ENCODE measurements at regions not wholly inside any gene's neighbourhood (a gene's known extent, or its start where the extent isn't known, plus 50 kb on each side); places are given as distances from the start of the nearest gene placed in this dataset.

DNA sequence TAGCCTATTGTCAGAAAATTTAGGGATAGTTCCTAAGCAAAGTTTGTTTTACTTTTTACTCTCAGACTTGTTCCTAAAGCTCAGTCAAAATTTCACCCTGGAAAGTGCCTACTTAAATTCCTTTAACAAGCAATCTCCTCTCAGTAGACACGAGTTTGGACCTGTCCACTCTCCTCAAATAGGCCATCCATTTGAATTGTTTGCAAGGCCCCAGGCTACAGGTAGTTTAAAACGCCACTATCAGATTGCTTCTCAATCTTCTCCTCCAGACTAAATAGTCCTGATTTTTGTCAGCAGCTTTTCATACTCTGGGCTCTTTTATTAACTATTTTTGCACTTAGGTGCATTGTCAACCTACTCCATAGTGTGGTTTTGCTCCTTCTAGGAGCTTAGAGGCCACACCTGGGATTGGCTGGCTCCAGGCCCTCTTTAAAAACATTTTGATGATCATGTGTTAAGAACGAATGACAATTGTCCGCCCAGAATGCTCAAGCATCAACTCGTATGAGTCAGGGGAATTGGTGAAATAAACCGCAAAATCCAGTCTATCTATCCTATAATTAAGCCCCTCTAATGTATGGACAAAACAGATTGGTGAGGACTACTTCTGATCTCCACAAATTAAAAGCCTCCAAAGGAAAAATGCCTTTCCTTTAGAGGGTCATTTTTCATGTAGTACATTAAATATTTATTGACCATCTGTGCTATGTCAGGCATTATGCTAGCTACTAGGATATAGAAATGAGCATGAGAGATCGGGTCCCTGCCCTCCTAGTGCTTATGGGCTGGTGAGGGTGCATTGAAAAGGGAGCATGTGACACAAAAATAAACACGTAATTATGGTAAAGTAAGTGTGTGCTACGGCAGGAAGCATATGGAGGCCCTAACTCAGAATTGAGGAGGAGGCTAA lies 333.8 kb upstream of the TNP1 start:
- no peak for DNase-seq (ENCODE audit: low spot score)

DNA sequence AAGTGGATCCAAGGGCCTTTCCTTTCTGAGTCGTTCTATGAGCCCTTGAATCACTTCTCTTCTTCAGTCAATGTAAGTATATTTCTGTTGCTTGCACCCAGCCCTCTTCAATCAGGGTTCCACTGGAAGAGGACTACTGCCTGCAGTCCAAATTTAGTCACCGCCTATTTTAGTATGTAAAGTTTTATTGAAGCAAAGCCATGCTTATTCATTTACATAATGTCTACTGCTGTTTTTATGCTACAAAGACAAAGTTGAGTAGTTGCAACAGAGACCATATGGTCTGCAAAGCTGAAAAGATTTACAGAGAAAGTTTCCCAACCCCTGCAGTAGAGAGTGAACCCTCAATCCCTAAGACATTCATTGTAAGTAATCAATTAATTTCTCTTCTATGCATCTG lies 332.5 kb upstream of the TNP1 start:
- DNase-seq (ENCODE audit: low spot score), result no peak

- no peak for DNase-seq (ENCODE audit: low spot score)
Observed at GRCh38 chr2:217189747-217190146, 329.9 kb upstream of the TNP1 start.

- DNase-seq (ENCODE audit: low spot score), result no peak
Observed at GRCh38 chr2:217189131-217189530, 329.3 kb upstream of the TNP1 start.

- DNase-seq (ENCODE audit: low spot score), result no peak
Observed at GRCh38 chr2:217186668-217187159, 326.9 kb upstream of the TNP1 start.

DNA sequence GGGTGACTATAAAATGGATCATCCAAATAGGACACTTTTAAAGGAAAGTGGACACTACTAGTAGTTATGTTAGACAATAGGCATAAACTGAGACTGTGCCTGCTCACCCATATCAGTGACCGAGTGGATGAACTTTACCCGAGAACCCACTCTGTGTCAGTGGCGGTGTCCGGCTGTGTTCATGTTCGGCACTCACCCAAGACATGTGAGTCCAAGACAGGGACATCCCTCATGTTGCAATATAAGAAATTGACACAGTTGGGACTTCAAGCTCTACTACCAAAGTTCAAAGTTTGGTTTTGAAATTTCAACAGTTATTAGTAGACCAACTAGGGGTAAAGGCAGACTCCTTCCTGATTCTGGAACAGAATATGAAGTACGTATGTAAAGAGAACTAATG lies 326.3 kb upstream of the TNP1 start:
- no peak for DNase-seq (ENCODE audit: low spot score)

GRCh38 chr2:217185265-217185995 lies 325.6 kb upstream of the TNP1 start:
- DNase-seq (ENCODE audit: low spot score), result no peak

GRCh38 chr2:217184242-217184641 lies 324.4 kb upstream of the TNP1 start:
- no peak for DNase-seq (ENCODE audit: low spot score)

GRCh38 chr2:217183471-217183870 lies 323.6 kb upstream of the TNP1 start:
- no peak for DNase-seq (ENCODE audit: low spot score)

DNA sequence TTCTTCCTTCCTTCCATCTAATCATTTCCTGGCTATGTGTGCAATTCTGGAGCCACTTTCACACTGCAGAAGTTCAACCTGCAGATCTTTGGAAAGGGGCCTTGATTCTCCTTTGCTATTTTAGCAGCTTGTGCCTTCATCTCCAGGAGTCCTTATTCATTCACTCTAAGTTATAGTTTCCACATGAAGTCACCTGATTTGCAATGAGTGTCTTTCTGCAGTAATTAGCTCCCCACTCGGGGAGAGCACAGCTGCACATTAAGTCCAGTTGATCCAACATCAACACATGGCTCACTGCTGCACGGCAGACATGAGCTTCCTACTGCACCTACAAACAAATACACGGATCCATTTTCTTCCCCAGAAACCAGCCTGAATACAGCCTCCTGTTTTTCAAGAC lies 323.1 kb upstream of the TNP1 start:
- DNase-seq (ENCODE audit: low spot score), result no peak

- DNase-seq (ENCODE audit: low spot score), result no peak
Observed at GRCh38 chr2:217181512-217181911, 321.6 kb upstream of the TNP1 start.

DNA sequence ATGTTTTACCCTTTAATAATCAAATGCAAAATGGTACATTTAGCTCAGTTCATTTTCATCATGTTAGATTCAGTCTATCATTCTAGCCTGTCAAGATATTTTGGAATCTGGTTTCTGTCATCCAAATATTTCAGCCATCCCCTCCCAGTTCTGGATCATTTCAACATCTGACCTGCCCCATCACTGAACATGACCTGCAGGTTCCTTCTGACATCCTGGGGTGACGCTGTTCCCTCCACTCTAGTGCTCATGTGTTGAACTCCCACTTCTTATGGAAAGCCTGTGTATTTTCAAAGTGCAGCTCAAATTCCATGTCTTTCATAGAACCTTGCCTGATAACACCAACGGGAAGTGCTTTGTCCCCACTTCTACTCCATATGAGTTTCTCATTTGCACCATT lies 320.0 kb upstream of the TNP1 start:
- no peak for DNase-seq (ENCODE audit: low spot score)

GRCh38 chr2:217178341-217178740 lies 318.5 kb upstream of the TNP1 start:
- no peak for DNase-seq (ENCODE audit: low spot score)

DNA sequence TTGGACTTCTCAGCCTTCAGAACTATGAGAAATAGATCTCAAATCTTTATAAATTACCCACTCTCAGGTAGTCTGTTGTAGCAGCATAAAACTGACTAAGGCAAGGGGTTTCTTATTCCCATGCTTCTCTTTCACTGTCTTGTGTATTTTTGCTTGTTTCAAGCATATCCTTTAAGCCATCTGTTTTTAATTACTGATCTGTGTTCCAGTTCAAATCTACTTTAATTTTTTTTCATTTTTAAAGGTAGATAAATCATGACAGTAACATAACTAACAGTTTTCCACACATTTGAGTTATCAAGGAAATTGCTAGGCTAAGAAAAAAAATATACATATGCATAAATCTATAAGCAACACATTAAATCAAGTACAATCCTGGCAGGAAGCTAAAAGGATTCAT lies 317.9 kb upstream of the TNP1 start:
- DNase-seq (ENCODE audit: low spot score), result no peak

- DNase-seq (ENCODE audit: low spot score), result no peak
Observed at GRCh38 chr2:217171874-217172273, 312.0 kb upstream of the TNP1 start.

DNA sequence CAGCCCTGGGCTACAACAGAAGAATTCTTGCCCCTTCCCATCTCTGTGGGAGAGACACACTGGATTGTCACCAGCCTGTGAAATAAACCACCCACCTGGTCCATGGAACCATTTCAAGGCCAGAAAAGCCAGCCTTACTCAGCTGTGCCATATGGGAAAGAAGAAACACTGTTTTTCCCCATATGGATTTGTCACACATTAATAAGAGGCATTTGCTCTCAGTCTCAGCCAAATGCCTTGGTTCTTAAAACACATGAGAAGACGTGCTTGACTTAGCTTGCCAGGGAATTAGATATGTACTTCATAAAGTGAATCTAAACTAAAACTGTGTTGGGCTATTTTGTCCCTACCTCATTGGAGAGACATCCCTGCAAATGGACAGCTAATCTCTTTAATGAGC lies 308.6 kb upstream of the TNP1 start:
- DNase-seq (ENCODE audit: low spot score), result no peak

GRCh38 chr2:217167531-217167930 lies 307.7 kb upstream of the TNP1 start:
- no peak for DNase-seq (ENCODE audit: low spot score)

DNA sequence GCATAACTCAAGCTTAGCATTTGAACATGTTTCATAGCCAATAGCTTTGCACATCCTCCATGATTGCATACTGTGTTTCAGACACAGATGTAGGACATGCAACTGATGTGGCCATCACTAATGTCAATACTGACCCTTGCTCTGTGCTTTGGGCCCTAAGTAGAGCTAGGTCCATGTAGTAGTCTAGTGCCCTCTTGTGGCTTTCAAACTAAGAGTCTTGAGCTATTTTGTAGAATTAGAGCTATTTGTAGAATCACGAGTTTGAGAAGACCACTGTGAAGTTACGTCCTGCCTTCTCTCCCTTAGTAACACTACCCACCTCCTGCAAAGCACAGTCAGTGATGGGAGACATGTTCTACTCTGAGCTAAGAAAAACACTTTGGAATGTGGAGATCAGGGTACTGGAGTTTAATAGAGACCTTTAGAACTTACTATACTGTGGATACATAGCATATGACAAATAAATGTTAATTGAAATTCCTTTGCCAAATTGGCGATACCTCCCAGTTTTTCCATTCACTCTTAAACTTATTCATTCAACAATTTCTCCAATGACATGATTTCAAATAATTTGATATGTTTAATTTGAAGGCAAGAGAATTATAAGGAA lies 306.5 kb upstream of the TNP1 start:
- DNase-seq (ENCODE audit: low spot score), result peak; percentile 37

DNA sequence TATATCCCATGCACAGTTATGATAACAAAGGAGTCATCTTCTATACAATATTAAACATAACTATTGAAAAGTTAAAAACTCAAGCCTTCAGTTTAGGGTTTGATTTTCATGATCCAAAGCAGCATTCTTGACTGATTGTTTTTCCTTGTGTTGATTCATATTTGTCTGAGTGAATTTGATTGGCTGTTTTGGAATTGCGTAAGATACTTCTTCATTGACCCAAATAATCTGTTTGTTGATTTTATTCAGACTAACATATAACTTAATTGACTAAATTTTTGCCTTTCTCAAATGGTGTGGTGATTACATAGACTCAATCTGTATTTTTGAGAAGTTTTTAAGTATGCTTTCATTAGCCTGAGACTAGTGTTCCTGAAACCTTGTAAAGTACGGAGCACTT lies 305.7 kb upstream of the TNP1 start:
- no peak for DNase-seq (ENCODE audit: low spot score)

- DNase-seq (ENCODE audit: low spot score), result no peak
Observed at GRCh38 chr2:217163987-217164386, 304.1 kb upstream of the TNP1 start.

DNA sequence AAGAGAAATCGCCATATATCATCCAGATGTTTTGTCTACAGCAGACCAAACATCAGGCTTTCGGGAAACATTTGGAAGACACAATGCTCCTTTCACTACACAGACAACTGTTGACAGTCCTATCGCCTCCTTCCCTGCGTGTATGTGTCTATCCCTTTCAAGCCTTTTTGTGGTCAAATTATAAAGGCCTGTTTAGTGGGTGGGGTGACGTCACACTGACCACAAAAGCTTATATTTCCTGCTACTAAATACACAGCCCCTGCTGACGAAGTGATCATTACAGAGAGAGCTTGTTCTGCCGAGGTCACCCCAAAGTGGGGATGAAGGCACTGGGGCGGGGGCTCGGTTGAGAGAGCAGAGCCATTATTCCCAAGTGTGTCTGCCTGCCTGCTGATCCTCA lies 302.7 kb upstream of the TNP1 start:
- no peak for DNase-seq (ENCODE audit: low spot score)

DNA sequence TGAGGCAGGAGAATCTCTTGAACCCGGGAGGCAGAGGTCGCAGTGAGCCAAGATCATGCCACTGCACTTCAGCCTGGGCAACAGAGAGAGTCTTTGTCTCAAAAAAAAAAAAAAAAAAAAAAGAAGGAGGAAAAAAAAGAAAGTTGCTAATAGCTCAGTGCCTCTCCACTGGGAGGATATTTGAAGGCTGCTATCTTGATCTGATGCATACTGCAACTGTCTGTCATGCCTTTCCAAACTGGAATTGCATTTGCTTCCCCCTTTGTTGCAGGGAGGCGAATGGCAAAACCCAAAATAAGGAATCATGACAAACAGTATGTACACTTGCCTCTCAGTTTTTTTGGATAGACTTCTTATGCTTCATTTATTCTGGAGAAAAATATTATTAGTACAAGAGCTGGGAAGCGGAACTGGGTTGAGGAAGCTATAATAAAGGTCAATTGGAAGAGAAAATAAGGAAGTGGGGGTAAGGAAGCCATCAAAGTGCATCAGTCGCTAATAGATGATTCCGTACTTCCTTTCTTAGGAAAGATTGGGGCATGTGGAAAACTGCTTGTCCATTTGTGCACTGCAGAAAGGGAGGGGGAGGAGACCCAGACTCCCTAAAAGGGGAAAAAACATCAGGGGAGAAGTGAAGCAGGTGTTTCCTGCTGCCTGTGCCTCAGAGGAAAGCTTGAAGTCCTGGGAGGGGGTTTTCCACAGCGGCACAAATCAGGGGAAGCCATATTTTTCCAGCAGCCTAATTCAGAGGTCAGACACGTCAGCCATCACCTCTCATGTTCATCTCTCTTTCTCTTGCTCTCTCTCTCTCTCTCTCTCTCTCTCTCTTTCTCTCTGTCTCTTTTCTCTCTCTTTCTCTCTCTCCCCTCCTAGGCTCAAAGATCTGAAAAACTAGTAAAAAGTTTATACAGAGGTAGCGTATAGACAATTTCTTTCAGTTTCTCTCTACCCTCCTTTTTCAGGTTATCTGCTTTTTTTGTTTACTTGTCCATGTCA lies 301.4 kb upstream of the TNP1 start:
- no peak for DNase-seq (ENCODE audit: low spot score)

Data from hematopoietic multipotent progenitor cell treated with erythropoietin and hydrocortisone succinate and interleukin-3 and kit ligand, for 17 days (in vitro differentiated cells).